KMS-11 (cell line): ENCODE measurements at regions not wholly inside any gene's neighbourhood (a gene's known extent, or its start where the extent isn't known, plus 50 kb on each side); places are given as distances from the start of the nearest gene placed in this dataset.

Experiments used
- H2AFZ ChIP-seq: fragments of 200-600 bp; sonication (generic); 2 replicates; pipeline ENCODE4 v1.6.1; 2016; ENCODE audit warnings: antibody characterized with exemption, mixed run types, low read depth
- H3K27ac ChIP-seq: fragments of 200-600 bp; sonication (generic); 2 replicates; pipeline ENCODE4 v1.6.1; 2016; ENCODE audit warnings: mild to moderate bottlenecking, mixed run types
- H3K27me3 ChIP-seq: fragments of 200-600 bp; sonication (generic); 2 replicates; pipeline ENCODE4 v1.6.1; 2017; ENCODE audit warnings: mild to moderate bottlenecking, low read depth, mixed run types, moderate library complexity; ENCODE audit not compliant: insufficient read depth
- H3K36me3 ChIP-seq: fragments of 200-600 bp; sonication (generic); 2 replicates; pipeline ENCODE4 v1.6.1; 2017; ENCODE audit warnings: mild to moderate bottlenecking, mixed run types; ENCODE audit not compliant: insufficient read depth
- H3K4me1 ChIP-seq: fragments of 200-600 bp; sonication (generic); 2 replicates; pipeline ENCODE4 v1.6.1; 2016; ENCODE audit warnings: mild to moderate bottlenecking, low read depth, mixed run types; ENCODE audit not compliant: poor library complexity, severe bottlenecking
- H3K4me2 ChIP-seq: fragments of 200-600 bp; sonication (generic); 2 replicates; pipeline ENCODE4 v1.7.0; 2016; ENCODE audit warnings: mild to moderate bottlenecking, mixed run types
- H3K4me3 ChIP-seq: fragments of 200-600 bp; sonication (generic); IDR thresholded peaks from 2 replicates; pipeline ENCODE4 v1.6.1; 2017; ENCODE audit warnings: low read depth, low read length, mixed read lengths; ENCODE audit not compliant: insufficient read depth
- H3K79me2 ChIP-seq: fragments of 200-600 bp; sonication (generic); 2 replicates; pipeline ENCODE4 v1.6.1; 2016; ENCODE audit warnings: low read depth, mixed run types; ENCODE audit not compliant: insufficient read depth
- H3K9ac ChIP-seq: fragments of 200-600 bp; sonication (generic); 2 replicates; pipeline ENCODE4 v1.6.1; 2016; ENCODE audit warnings: mild to moderate bottlenecking, mixed run types
- H4K20me1 ChIP-seq: fragments of 200-600 bp; sonication (generic); 2 replicates; pipeline ENCODE4 v1.6.1; 2016; ENCODE audit warnings: mild to moderate bottlenecking, mixed run types; ENCODE audit not compliant: insufficient read depth
- CTCF ChIP-seq: fragments of 200-600 bp; sonication (generic); conservative IDR thresholded peaks from 2 replicates; pipeline ENCODE4 v1.6.1; 2017; ENCODE audit warnings: low read depth, mild to moderate bottlenecking, antibody characterized with exemption, low read length, moderate library complexity, mixed read lengths

- Histone ChIP-seq H3K4me2 (no peak overlapping the region), H3K79me2 (no peaks in the 10 kb centered on the region), H3K4me3 (no peak overlapping the region), H3K36me3 (no peaks in the 10 kb centered on the region), H4K20me1 (no peaks in the 10 kb centered on the region), H3K27me3 (no peaks in the 10 kb centered on the region), H2AFZ (no peak overlapping the region), H3K4me1 (no peaks in the 10 kb centered on the region), H3K27ac (no peak overlapping the region), H3K9ac (no peak overlapping the region)
- TF ChIP-seq CTCF: no peak
These were observed 124.8 kb upstream of the TMEM72 start for GRCh38 chr10:44786286-44786850.

- Histone ChIP-seq H3K4me2 (no peak overlapping the region), H2AFZ (no peak overlapping the region), H3K27me3 (no peaks in the 10 kb centered on the region), H3K27ac (no peak overlapping the region), H3K36me3 (no peaks in the 10 kb centered on the region), H3K9ac (no peak overlapping the region), H3K79me2 (no peaks in the 10 kb centered on the region), H4K20me1 (no peaks in the 10 kb centered on the region), H3K4me1 (no peaks in the 10 kb centered on the region), H3K4me3 (no peak overlapping the region)
- no peak for TF ChIP-seq CTCF
These were observed 123.6 kb upstream of the TMEM72 start for GRCh38 chr10:44787480-44788075.

- H3K4me3 ChIP-seq: no peak overlapping the region
- TF ChIP-seq CTCF: no peak
- H3K4me1 ChIP-seq: no peaks in the 10 kb centered on the region
- no peak overlapping the region for H2AFZ ChIP-seq
- H3K36me3 ChIP-seq: no peaks in the 10 kb centered on the region
- H3K27me3 ChIP-seq: no peaks in the 10 kb centered on the region
- no peaks in the 10 kb centered on the region for H4K20me1 ChIP-seq
- no peak overlapping the region for H3K9ac ChIP-seq
- no peak overlapping the region for H3K27ac ChIP-seq
- no peaks in the 10 kb centered on the region for H3K79me2 ChIP-seq
- H3K4me2 ChIP-seq: no peak overlapping the region
These were observed 122.7 kb upstream of the TMEM72 start for GRCh38 chr10:44788147-44789129.

GRCh38 chr10:44792119-44792775 is 118.9 kb upstream of the TMEM72 start:
- Histone ChIP-seq H3K9ac (no peak overlapping the region), H3K27me3 (no peaks in the 10 kb centered on the region)

More at GRCh38 chr10:44792119-44792775, 118.9 kb upstream of the TMEM72 start:
- H4K20me1 ChIP-seq: no peaks in the 10 kb centered on the region
- H3K4me3 ChIP-seq: no peak overlapping the region
- no peak overlapping the region for H3K27ac ChIP-seq
- H3K4me1 ChIP-seq: no peaks in the 10 kb centered on the region
- H3K36me3 ChIP-seq: no peaks in the 10 kb centered on the region
- no peak for TF ChIP-seq CTCF
- H3K79me2 ChIP-seq: no peaks in the 10 kb centered on the region
- H3K4me2 ChIP-seq: no peak overlapping the region
- H2AFZ ChIP-seq: no peak overlapping the region
